ENCODE measurements at regions not wholly inside any gene's neighbourhood (a gene's known extent, or its start where the extent isn't known, plus 50 kb on each side); places are given as distances from the start of the nearest gene placed in this dataset.

GRCh38 chr18:38386146-38386545 is 820.5 kb upstream of the CELF4 start (continued):
- TF ChIP-seq ZBTB11 (CRISPR knock-in tag; IDR thresholded peaks at IDR 0.05) (no peak), PML (IDR thresholded peaks at IDR 0.05; ENCODE audit: low read length) (no peak)

- RAD21 ChIA-PET (ENCODE audit: unreplicated experiment), result no interaction called here
- Histone ChIP-seq H4K20me1 (ENCODE audit: control insufficient read depth, insufficient read depth) (no peaks in the 10 kb centered on the region), H3K27ac (ENCODE audit: control insufficient read depth, insufficient read depth) (no peak overlapping the region), H2AFZ (ENCODE audit: control insufficient read depth, low read depth, low read length) (no peak overlapping the region), H3K27me3 (replicated peaks in 1 of 2; ENCODE audit: control insufficient read depth in 2 of 2, insufficient read depth in 2 of 2, low read length in 1 of 2) (no peaks in the 10 kb centered on the region), H3K9ac (ENCODE audit: control insufficient read depth, insufficient read depth, low read length) (no peak overlapping the region), H3K4me1 (ENCODE audit: control insufficient read depth, insufficient read depth, low read length) (no peaks in the 10 kb centered on the region), H3K9me3 (replicated peaks; ENCODE audit: control insufficient read depth, insufficient read depth, low read length) (no peaks in the 10 kb centered on the region; the same call in 2 of the 3 replicates), H3K36me3 (ENCODE audit: control insufficient read depth in 2 of 2, insufficient read depth in 2 of 2, low read length in 1 of 2) (no peaks in the 10 kb centered on the region), H3K4me2 (ENCODE audit: control insufficient read depth, insufficient read depth) (peak overlapping the region; percentile 5), H3K79me2 (ENCODE audit: control insufficient read depth, insufficient read depth, low read length) (no peaks in the 10 kb centered on the region), H3K4me3 (no peak overlapping the region)
- FAIRE-seq (no peak), DNase-seq (ENCODE audit: low read depth, low spot score) (peak; percentile 12), ATAC-seq (peak; percentile 56)
- 8% methylated on average over 4 of the region's 4 CpGs for WGBS (ENCODE audit: insufficient coverage, insufficient replicate concordance, low lambda C conversion rate, missing lambda C conversion rate)
- intact Hi-C loops (cut with micrococcal nuclease; ENCODE audit: unreplicated experiment), result no loop called here
- in situ Hi-C loops (cut with MboI), result no loop called here
- SMC1A ChIA-PET (ENCODE audit: uncharacterized antibody, unreplicated experiment), result interaction anchor here (0.6 kb wide), 2 partner anchors 39 to 780 kb away, joined by 3 read pairs; no protein-coding TSS in a partner anchor
- CTCF ChIA-PET, result no interaction called here
- POLR2A ChIA-PET, result no interaction called here
- BruUV-seq (replicated peaks), result no TSS peak
- TF ChIP-seq PAX5 (IDR thresholded peaks at IDR 0.05; ENCODE audit: borderline replicate concordance, low read depth, low read length), result no peak
- TF ChIP-seq SMAD1 (IDR thresholded peaks at IDR 0.05; ENCODE audit: low read depth, partially characterized antibody), result no peak
- TF ChIP-seq ZBED1 (IDR thresholded peaks at IDR 0.05; ENCODE audit: borderline replicate concordance), result no peak
- no peak for TF ChIP-seq HDGF (IDR thresholded peaks at IDR 0.05)
- TF ChIP-seq PBX3 (IDR thresholded peaks at IDR 0.05; ENCODE audit: insufficient replicate concordance, low read depth, low read length), result no peak
- TF ChIP-seq NFIC (IDR thresholded peaks at IDR 0.05; ENCODE audit: low read depth, low read length), result 0 out of 2 replicates have a peak, but pooled peaks have one; percentile 31
- no peak for TF ChIP-seq TCF12 (IDR thresholded peaks at IDR 0.05; ENCODE audit: low read depth, low read length)
- no peak for TF ChIP-seq HSF1 (IDR thresholded peaks at IDR 0.05; ENCODE audit: low read depth, low read length)
- no peak for TF ChIP-seq FOXM1 (IDR thresholded peaks at IDR 0.05; ENCODE audit: low read depth, low read length)
- TF ChIP-seq ZNF217 (IDR thresholded peaks at IDR 0.05), result no peak
- no peak for TF ChIP-seq CHD1 (IDR thresholded peaks at IDR 0.05; ENCODE audit: low read depth, low read length)
- TF ChIP-seq ETV6 (conservative IDR thresholded peaks at IDR 0.05 in 1 of 2, IDR thresholded peaks at IDR 0.05 in 1 of 2; ENCODE audit: borderline replicate concordance in 1 of 2, low read depth in 1 of 2), result peak in 1 of 2 experiments; percentile 59; a peak in 2 of 4 replicates
These were observed 804.4 kb upstream of the CELF4 start for GRCh38 chr18:38369772-38370690.

Measured in GM12878 (cell line).